A549 (cell line): ENCODE measurements at regions not wholly inside any gene's neighbourhood (a gene's known extent, or its start where the extent isn't known, plus 50 kb on each side); places are given as distances from the start of the nearest gene placed in this dataset.

Source experiments
- CBX8 ChIP-seq: fragments of 200-600 bp; sonication (generic); IDR thresholded peaks from 2 replicates; pipeline ENCODE4 v1.6.1; 2016
- PHF8 ChIP-seq: fragments of 200-600 bp; sonication (generic); IDR thresholded peaks from 2 replicates; pipeline ENCODE4 v1.6.1; 2016; ENCODE audit warnings: low read depth, mild to moderate bottlenecking, antibody characterized with exemption, moderate library complexity, borderline replicate concordance
- POLR2A ChIP-seq: IDR thresholded peaks from 2 replicates; pipeline ENCODE4 v1.6.1; 2012; ENCODE audit warnings: mild to moderate bottlenecking, low read length
- SMC3 ChIP-seq: fragments of >200 bp; sonication (Bioruptor Twin); formaldehyde crosslinking; IDR thresholded peaks from 3 replicates; pipeline ENCODE4 v1.6.1; 2018; ENCODE audit warnings: inconsistent platforms
- ZSCAN20 ChIP-seq: fragments of 250-450 bp; sonication (Bioruptor Pico); IDR thresholded peaks from 2 replicates; pipeline ENCODE4 v1.8.0; 2022; ENCODE audit warnings: mild to moderate bottlenecking, moderate library complexity
- TF ChIP-seq, protein P1 (sequence below): fragments of >200 bp; sonication (Bioruptor Twin); formaldehyde crosslinking; IDR thresholded peaks from 3 replicates; pipeline ENCODE4 v1.5.1; 2016
- TF ChIP-seq, protein P2 (sequence below): IDR thresholded peaks from 2 replicates; pipeline ENCODE4 v1.6.1; 2012; ENCODE audit warnings: low read depth, borderline replicate concordance

DNA sequence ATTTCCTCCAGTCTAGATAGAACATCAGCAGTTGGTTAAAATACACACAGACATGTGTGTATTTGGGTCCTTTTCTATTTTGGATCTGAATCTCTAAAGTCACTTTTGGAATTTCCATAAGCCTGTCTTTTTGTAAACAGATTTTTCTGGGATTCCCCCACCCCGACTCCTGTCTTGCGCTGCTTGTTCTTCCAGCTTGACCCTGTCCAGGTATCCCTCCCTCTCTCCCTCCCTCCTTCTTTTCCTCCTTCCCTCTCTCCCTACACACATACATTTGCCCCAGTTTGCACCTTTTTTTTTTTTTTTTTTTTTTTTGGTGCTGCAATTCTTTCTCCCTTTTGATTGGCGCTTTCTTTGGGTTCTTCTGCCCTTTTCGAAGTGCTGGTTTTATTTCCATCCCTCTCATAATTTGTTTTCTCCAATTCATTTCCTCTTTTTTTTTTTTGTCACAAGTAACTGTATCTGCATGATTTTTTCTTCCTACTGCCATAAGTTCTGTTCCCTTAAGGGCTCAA is 114.8 kb upstream of the SERTAD2 start:
- TF ChIP-seq, protein P1, sequence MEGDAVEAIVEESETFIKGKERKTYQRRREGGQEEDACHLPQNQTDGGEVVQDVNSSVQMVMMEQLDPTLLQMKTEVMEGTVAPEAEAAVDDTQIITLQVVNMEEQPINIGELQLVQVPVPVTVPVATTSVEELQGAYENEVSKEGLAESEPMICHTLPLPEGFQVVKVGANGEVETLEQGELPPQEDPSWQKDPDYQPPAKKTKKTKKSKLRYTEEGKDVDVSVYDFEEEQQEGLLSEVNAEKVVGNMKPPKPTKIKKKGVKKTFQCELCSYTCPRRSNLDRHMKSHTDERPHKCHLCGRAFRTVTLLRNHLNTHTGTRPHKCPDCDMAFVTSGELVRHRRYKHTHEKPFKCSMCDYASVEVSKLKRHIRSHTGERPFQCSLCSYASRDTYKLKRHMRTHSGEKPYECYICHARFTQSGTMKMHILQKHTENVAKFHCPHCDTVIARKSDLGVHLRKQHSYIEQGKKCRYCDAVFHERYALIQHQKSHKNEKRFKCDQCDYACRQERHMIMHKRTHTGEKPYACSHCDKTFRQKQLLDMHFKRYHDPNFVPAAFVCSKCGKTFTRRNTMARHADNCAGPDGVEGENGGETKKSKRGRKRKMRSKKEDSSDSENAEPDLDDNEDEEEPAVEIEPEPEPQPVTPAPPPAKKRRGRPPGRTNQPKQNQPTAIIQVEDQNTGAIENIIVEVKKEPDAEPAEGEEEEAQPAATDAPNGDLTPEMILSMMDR: no peak
- TF ChIP-seq PHF8: no peak
- TF ChIP-seq CBX8: no peak
- no peak for TF ChIP-seq POLR2A
- TF ChIP-seq ZSCAN20 (CRISPR knock-in tag): no peak
- TF ChIP-seq SMC3: no peak
- TF ChIP-seq, protein P2, sequence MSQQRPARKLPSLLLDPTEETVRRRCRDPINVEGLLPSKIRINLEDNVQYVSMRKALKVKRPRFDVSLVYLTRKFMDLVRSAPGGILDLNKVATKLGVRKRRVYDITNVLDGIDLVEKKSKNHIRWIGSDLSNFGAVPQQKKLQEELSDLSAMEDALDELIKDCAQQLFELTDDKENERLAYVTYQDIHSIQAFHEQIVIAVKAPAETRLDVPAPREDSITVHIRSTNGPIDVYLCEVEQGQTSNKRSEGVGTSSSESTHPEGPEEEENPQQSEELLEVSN: no peak
